Glutamatergic neuron (in vitro differentiated cells): ENCODE measurements at regions not wholly inside any gene's neighbourhood (a gene's known extent, or its start where the extent isn't known, plus 50 kb on each side); places are given as distances from the start of the nearest gene placed in this dataset.
"Not testable (repeated sequence)": the region's sequence is repeated elsewhere in the genome, so short reads cannot be mapped to it uniquely, and the experiment has no call there.

Experiments
- DNase-seq: peaks from one replicate; pipeline ENCODE4 v3.0.0; 2022
- H3K27ac Mint-ChIP-seq: one replicate; pipeline ENCODE4 v1.8.0; 2020; ENCODE audit warnings: mild to moderate bottlenecking, mixed read lengths, inconsistent platforms; ENCODE audit not compliant: unreplicated experiment
- H3K27me3 Mint-ChIP-seq: one replicate; pipeline ENCODE4 v1.8.0; 2020; ENCODE audit warnings: mild to moderate bottlenecking, moderate library complexity, mixed read lengths, inconsistent platforms; ENCODE audit not compliant: unreplicated experiment
- H3K36me3 Mint-ChIP-seq: one replicate; pipeline ENCODE4 v1.8.0; 2020; ENCODE audit warnings: mild to moderate bottlenecking, mixed read lengths, inconsistent platforms; ENCODE audit not compliant: unreplicated experiment
- H3K4me1 Mint-ChIP-seq: one replicate; pipeline ENCODE4 v1.8.0; 2020; ENCODE audit warnings: mild to moderate bottlenecking, low read depth, mixed read lengths, inconsistent platforms; ENCODE audit not compliant: unreplicated experiment
- H3K4me3 Mint-ChIP-seq: one replicate; pipeline ENCODE4 v1.8.0; 2020; ENCODE audit warnings: mild to moderate bottlenecking, mixed read lengths, inconsistent platforms; ENCODE audit not compliant: unreplicated experiment
- H3K9me3 Mint-ChIP-seq: one replicate; pipeline ENCODE4 v1.8.0; 2020; ENCODE audit warnings: mild to moderate bottlenecking, moderate library complexity, mixed read lengths, inconsistent platforms; ENCODE audit not compliant: unreplicated experiment
- CTCF ChIP-seq: fragments of 200-600 bp; sonication (generic); IDR thresholded peaks from one replicate; pipeline ENCODE4 v1.5.0; 2021; ENCODE audit not compliant: partially characterized antibody, unreplicated experiment

DNA sequence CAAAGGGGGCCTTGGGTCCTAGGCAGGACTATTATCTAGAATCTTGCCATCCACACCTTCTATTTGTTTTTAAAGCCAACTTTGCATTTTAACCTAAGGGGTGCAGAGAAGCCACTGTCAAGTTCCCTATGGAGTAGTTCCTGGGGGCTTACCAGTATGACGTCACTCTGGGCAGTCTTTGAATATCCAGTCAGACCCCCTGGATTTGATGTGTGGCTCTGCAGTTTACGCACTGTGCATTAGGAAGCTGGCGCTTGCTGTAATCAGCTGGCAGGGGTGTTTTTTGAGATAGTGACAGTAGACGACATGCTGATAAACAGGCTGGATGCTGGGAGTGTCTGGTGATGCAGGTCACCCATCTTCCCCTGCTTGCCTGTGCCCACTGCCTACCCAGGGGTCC is 892.7 kb upstream of the ZNF722 start:
- Mint-ChIP-seq H3K27me3 (peaks cover 2% of the 10 kb centered on the region), H3K9me3 (peaks cover 20% of the 10 kb centered on the region)
- no peak for TF ChIP-seq CTCF

DNA sequence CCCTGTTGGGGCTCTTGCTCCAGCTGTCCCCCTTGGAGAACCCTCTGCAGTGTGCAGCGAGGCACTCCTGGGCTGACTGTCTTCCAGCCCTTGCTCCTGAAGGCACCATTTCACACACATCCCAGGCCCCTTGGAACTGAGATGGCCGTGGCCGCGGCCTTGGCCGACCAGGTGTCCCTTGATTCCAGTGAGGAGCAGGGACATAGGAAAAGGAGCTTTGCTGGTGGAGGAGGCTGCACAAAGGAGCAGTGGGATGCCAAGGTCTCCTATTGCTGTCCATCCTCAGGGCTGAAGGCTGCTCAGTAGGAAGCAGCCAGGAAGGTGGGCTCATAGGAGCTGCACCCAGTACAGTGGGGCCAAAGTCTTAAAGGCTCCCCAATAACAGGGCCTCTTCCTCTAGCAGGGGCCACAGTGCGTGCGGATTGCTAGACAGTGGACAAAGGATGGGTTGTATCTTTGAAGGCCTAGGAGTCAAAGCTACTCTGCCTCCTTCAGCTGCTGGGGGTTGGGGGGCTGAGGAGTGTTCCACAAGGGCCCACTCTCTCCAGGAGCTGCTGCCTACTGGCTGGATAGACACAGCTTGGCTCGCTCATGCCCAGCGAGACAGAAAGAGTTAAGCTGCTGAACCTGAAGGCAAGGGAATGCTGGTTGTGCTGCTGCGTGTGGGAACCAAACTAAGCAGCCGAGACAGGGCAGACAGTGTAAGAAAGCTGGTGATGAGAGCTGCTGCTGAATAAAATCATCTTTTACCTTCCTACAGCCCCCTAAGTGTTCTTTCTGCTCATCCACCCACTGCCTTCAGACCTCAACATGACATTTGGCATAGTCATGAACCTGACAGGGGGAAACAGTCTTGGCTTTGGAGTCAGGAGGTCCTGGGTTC is 891.9 kb upstream of the ZNF722 start:
- Mint-ChIP-seq H3K9me3 (peaks cover 17% of the 10 kb centered on the region), H3K36me3 (peaks cover 7% of the 10 kb centered on the region), H3K4me3 (no peak overlapping the region), H3K27ac (no peak overlapping the region), H3K27me3 (peaks cover 2% of the 10 kb centered on the region), H3K4me1 (no peaks in the 10 kb centered on the region)
- DNase-seq, result no peak
- no peak for TF ChIP-seq CTCF

More for the DNA sequence above, 892.7 kb upstream of the ZNF722 start:
- H3K36me3 Mint-ChIP-seq, result peaks cover 7% of the 10 kb centered on the region
- no peak overlapping the region for H3K4me3 Mint-ChIP-seq
- DNase-seq, result no peak
- H3K4me1 Mint-ChIP-seq, result no peaks in the 10 kb centered on the region
- H3K27ac Mint-ChIP-seq, result no peak overlapping the region

GRCh38 chr7:63111511-63111910 is 887.1 kb upstream of the ZNF722 start:
- not testable (repeated sequence) for H3K4me3 Mint-ChIP-seq, H3K27me3 Mint-ChIP-seq, H3K27ac Mint-ChIP-seq, H3K36me3 Mint-ChIP-seq, DNase-seq, H3K9me3 Mint-ChIP-seq, H3K4me1 Mint-ChIP-seq

GRCh38 chr7:63112764-63113712 is 885.6 kb upstream of the ZNF722 start:
- Mint-ChIP-seq H3K27me3 (peaks cover 2% of the 10 kb centered on the region), H3K36me3 (peaks cover 4% of the 10 kb centered on the region), H3K9me3 (peaks cover 4% of the 10 kb centered on the region), H3K4me1 (no peaks in the 10 kb centered on the region), H3K27ac (no peak overlapping the region), H3K4me3 (no peak overlapping the region)
- DNase-seq, result no peak
- no peak for TF ChIP-seq CTCF

DNA sequence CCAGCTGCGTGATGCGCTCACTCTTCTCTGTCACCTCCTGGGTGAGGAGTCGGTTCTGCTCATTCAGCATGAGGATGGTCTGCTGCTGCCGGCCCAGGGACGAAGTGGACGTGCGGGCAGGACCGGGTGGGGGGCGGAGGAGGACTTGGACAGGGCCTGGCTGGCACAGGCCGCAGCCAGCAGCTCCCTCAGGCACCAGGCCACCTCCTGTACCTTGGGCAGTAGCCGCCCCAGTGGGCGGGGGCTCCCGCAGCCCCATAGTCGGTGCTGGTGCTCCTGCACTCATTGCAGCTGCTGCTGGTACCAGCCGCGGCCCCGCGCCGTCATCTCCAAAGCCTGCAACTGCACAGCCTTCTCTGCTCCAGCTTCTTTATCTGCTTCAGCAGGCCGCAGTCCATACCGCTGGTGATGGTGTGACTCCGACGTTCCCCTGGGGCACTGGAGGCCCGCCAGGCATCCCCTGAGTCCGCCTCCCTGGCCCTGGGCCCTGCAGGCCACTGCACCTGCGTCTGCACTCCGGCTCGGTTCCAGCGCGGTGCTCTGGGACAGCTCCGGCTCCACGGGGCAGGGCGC is 884.9 kb upstream of the ZNF722 start:
- no peak for DNase-seq
- H3K4me1 Mint-ChIP-seq, result no peaks in the 10 kb centered on the region
- H3K27ac Mint-ChIP-seq, result no peak overlapping the region
- H3K9me3 Mint-ChIP-seq, result peaks cover 4% of the 10 kb centered on the region
- H3K36me3 Mint-ChIP-seq, result peaks cover 4% of the 10 kb centered on the region
- H3K4me3 Mint-ChIP-seq, result no peak overlapping the region
- TF ChIP-seq CTCF, result no peak
- H3K27me3 Mint-ChIP-seq, result peaks cover 2% of the 10 kb centered on the region
